ENCODE measurements at regions not wholly inside any gene's neighbourhood (a gene's known extent, or its start where the extent isn't known, plus 50 kb on each side); places are given as distances from the start of the nearest gene placed in this dataset.

- ATAC-seq (ENCODE audit: low read depth) (no peak), DNase-seq (no peak)
- BruUV-seq (replicated peaks), result no TSS peak
- Histone ChIP-seq H2BK5ac (ENCODE audit: low read depth, low read length, poor library complexity, severe bottlenecking) (no peak overlapping the region), H3K4me1 (ENCODE audit: control insufficient read depth, insufficient read depth, low read length) (no peaks in the 10 kb centered on the region), H4K91ac (ENCODE audit: insufficient read depth, low read depth, low read length) (no peak overlapping the region), H3K9me1 (ENCODE audit: insufficient read depth, low read length) (no peaks in the 10 kb centered on the region), H4K20me1 (ENCODE audit: insufficient read depth, low read length) (no peaks in the 10 kb centered on the region), H3K9ac (ENCODE audit: low read depth, low read length) (no peak overlapping the region), H2BK20ac (ENCODE audit: low read depth, low read length) (no peak overlapping the region), H3K79me1 (ENCODE audit: low read depth in 1 of 2, low read length in 2 of 2) (no peaks in the 10 kb centered on the region), H2BK15ac (ENCODE audit: low read depth, low read length) (no peak overlapping the region), H3K18ac (ENCODE audit: low read depth, low read length) (no peak overlapping the region), H3K23ac (ENCODE audit: low read depth, low read length) (no peak overlapping the region), H4K5ac (ENCODE audit: low read depth, low read length) (no peak overlapping the region), H3K4me2 (ENCODE audit: low read depth, low read length) (no peak overlapping the region), H4K8ac (ENCODE audit: low read depth in 2 of 2, low read length in 2 of 2) (no peak overlapping the region), H2BK120ac (ENCODE audit: low read depth, low read length) (no peak overlapping the region), H3K27me3 (ENCODE audit: control insufficient read depth, insufficient read depth, low read length) (peaks cover 2% of the 10 kb centered on the region; the same call in 1 of the 2 replicates), H2AK5ac (ENCODE audit: low read depth, low read length) (no peak overlapping the region), H2AK9ac (replicated peaks; ENCODE audit: low read depth, low read length, poor library complexity) (no peak overlapping the region), H3K56ac (ENCODE audit: extremely low read depth, insufficient read depth, low read length) (no peak overlapping the region), H3K27ac (ENCODE audit: insufficient read depth, low read length) (no peak overlapping the region), H3K4me3 (ENCODE audit: insufficient read depth, low read depth, low read length) (no peak overlapping the region), H3K36me3 (ENCODE audit: control insufficient read depth, insufficient read depth, low read length) (no peaks in the 10 kb centered on the region), H3K4ac (ENCODE audit: low read depth, low read length) (no peak overlapping the region), H3K14ac (replicated peaks; ENCODE audit: low read depth, low read length) (no peak overlapping the region), H3K9me3 (ENCODE audit: control insufficient read depth, insufficient read depth, low read length) (no peaks in the 10 kb centered on the region), H2AFZ (replicated peaks; ENCODE audit: low read length, poor library complexity) (no peak overlapping the region)
- dilution Hi-C loops (cut with HindIII; ENCODE audit: low sequenced_read_pairs, unreplicated experiment) (no loop called here), in situ Hi-C loops (cut with MboI; ENCODE audit: low sequenced_read_pairs) (no loop called here), intact Hi-C loops (cut with micrococcal nuclease) (no loop called here)
- ChIA-PET CTCF (interaction anchor here (1.5 kb wide), 1 partner anchor 29 kb away, joined by 5 read pairs; no protein-coding TSS in a partner anchor), POLR2A (ENCODE audit: unreplicated experiment) (no interaction called here)
- TF ChIP-seq MAZ (IDR thresholded peaks at IDR 0.05; ENCODE audit: borderline replicate concordance, low read depth, low read length) (no peak), POLR2A (IDR thresholded peaks at IDR 0.05; ENCODE audit: low read depth, low read length) (no peak), MAFK (IDR thresholded peaks at IDR 0.05; ENCODE audit: low read depth, low read length) (no peak), CHD1 (IDR thresholded peaks at IDR 0.05; ENCODE audit: low read depth, low read length) (no peak), SMC3 (IDR thresholded peaks at IDR 0.05; ENCODE audit: low read depth, low read length) (no peak), BHLHE40 (IDR thresholded peaks at IDR 0.05; ENCODE audit: low read depth, low read length) (no peak), RAD21 (IDR thresholded peaks at IDR 0.05; ENCODE audit: low read length) (no peak), RCOR1 (IDR thresholded peaks at IDR 0.05; ENCODE audit: insufficient replicate concordance, low read length) (no peak), FOS (IDR thresholded peaks at IDR 0.05; ENCODE audit: low read depth, low read length) (no peak), RFX5 (IDR thresholded peaks at IDR 0.05; ENCODE audit: low read depth, low read length) (no peak)
- TF ChIP-seq, protein P1, sequence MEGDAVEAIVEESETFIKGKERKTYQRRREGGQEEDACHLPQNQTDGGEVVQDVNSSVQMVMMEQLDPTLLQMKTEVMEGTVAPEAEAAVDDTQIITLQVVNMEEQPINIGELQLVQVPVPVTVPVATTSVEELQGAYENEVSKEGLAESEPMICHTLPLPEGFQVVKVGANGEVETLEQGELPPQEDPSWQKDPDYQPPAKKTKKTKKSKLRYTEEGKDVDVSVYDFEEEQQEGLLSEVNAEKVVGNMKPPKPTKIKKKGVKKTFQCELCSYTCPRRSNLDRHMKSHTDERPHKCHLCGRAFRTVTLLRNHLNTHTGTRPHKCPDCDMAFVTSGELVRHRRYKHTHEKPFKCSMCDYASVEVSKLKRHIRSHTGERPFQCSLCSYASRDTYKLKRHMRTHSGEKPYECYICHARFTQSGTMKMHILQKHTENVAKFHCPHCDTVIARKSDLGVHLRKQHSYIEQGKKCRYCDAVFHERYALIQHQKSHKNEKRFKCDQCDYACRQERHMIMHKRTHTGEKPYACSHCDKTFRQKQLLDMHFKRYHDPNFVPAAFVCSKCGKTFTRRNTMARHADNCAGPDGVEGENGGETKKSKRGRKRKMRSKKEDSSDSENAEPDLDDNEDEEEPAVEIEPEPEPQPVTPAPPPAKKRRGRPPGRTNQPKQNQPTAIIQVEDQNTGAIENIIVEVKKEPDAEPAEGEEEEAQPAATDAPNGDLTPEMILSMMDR (conservative IDR thresholded peaks at IDR 0.05; ENCODE audit: low read depth, low read length), result no peak
- TF ChIP-seq, protein P2, sequence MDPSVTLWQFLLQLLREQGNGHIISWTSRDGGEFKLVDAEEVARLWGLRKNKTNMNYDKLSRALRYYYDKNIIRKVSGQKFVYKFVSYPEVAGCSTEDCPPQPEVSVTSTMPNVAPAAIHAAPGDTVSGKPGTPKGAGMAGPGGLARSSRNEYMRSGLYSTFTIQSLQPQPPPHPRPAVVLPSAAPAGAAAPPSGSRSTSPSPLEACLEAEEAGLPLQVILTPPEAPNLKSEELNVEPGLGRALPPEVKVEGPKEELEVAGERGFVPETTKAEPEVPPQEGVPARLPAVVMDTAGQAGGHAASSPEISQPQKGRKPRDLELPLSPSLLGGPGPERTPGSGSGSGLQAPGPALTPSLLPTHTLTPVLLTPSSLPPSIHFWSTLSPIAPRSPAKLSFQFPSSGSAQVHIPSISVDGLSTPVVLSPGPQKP (IDR thresholded peaks at IDR 0.05; ENCODE audit: borderline replicate concordance, low read depth, low read length), result no peak
- no CpG with 5 or more reads among the region's 2 CpGs for WGBS, 2 experiments (ENCODE audit: extremely low coverage in 2 of 2, insufficient read length in 1 of 2)
Measured at GRCh38 chr13:73585236-73585635, 526.4 kb downstream of the KLF5 start.
